ENCODE measurements at regions not wholly inside any gene's neighbourhood (a gene's known extent, or its start where the extent isn't known, plus 50 kb on each side); places are given as distances from the start of the nearest gene placed in this dataset.

- H4K20me1 ChIP-seq (ENCODE audit: insufficient read depth, poor library complexity, severe bottlenecking) = no peaks in the 10 kb centered on the region
- H3K4me3 ChIP-seq = no peak overlapping the region
- DNase-seq (ENCODE audit: low spot score) = no peak
- H3K27me3 ChIP-seq = no peaks in the 10 kb centered on the region
- H3K4me2 ChIP-seq = no peak overlapping the region
- no peaks in the 10 kb centered on the region for H3K36me3 ChIP-seq (replicated peaks; ENCODE audit: insufficient read depth, low read depth)
- no peaks in the 10 kb centered on the region for H3K9me3 ChIP-seq (ENCODE audit: low read depth)
- no peaks in the 10 kb centered on the region for H3K79me2 ChIP-seq
- no peaks in the 10 kb centered on the region for H3K4me1 ChIP-seq (ENCODE audit: insufficient read depth)
- no peaks in the 10 kb centered on the region for H3K9me2 ChIP-seq (replicated peaks; ENCODE audit: insufficient read depth)
- H3K27ac ChIP-seq = no peak overlapping the region
- TF ChIP-seq CTCF (IDR thresholded peaks at IDR 0.05; ENCODE audit: poor library complexity) (no peak), EZH2phosphoT487 (IDR thresholded peaks at IDR 0.05; ENCODE audit: low read depth, severe bottlenecking, unreplicated experiment) (no peak), EZH2 (IDR thresholded peaks at IDR 0.05; ENCODE audit: borderline replicate concordance) (no peak)
- WGBS (ENCODE audit: low lambda C conversion rate, missing lambda C conversion rate) = 95% methylated on average over 12 of the region's 12 CpGs
- H2AFZ ChIP-seq = no peak overlapping the region
Observed at GRCh38 chr5:1748271-1748670, 51.4 kb downstream of the MRPL36 start.

GRCh38 chr5:1747803-1748085 lies 51.9 kb downstream of the MRPL36 start:
- Histone ChIP-seq H4K20me1 (ENCODE audit: insufficient read depth, poor library complexity, severe bottlenecking) (no peaks in the 10 kb centered on the region), H2AFZ (no peak overlapping the region), H3K4me2 (no peak overlapping the region), H3K4me3 (no peak overlapping the region), H3K4me1 (ENCODE audit: insufficient read depth) (no peaks in the 10 kb centered on the region), H3K9me3 (ENCODE audit: low read depth) (no peaks in the 10 kb centered on the region), H3K79me2 (no peaks in the 10 kb centered on the region), H3K27ac (no peak overlapping the region), H3K27me3 (no peaks in the 10 kb centered on the region), H3K36me3 (replicated peaks; ENCODE audit: insufficient read depth, low read depth) (no peaks in the 10 kb centered on the region), H3K9me2 (replicated peaks; ENCODE audit: insufficient read depth) (no peaks in the 10 kb centered on the region)
- TF ChIP-seq CTCF (IDR thresholded peaks at IDR 0.05; ENCODE audit: poor library complexity) (no peak), EZH2phosphoT487 (IDR thresholded peaks at IDR 0.05; ENCODE audit: low read depth, severe bottlenecking, unreplicated experiment) (no peak), EZH2 (IDR thresholded peaks at IDR 0.05; ENCODE audit: borderline replicate concordance) (no peak)
- 89% methylated on average over 5 of the region's 5 CpGs for WGBS (ENCODE audit: low lambda C conversion rate, missing lambda C conversion rate)
- no peak for DNase-seq (ENCODE audit: low spot score)

GRCh38 chr5:1747079-1747802 lies 52.4 kb downstream of the MRPL36 start:
- Histone ChIP-seq H3K4me1 (ENCODE audit: insufficient read depth) (no peaks in the 10 kb centered on the region), H3K4me2 (no peak overlapping the region), H3K27ac (no peak overlapping the region), H3K4me3 (no peak overlapping the region), H3K79me2 (no peaks in the 10 kb centered on the region), H3K36me3 (replicated peaks; ENCODE audit: insufficient read depth, low read depth) (no peaks in the 10 kb centered on the region), H2AFZ (no peak overlapping the region), H3K9me2 (replicated peaks; ENCODE audit: insufficient read depth) (no peaks in the 10 kb centered on the region), H3K9me3 (ENCODE audit: low read depth) (no peaks in the 10 kb centered on the region), H3K27me3 (no peaks in the 10 kb centered on the region), H4K20me1 (ENCODE audit: insufficient read depth, poor library complexity, severe bottlenecking) (no peaks in the 10 kb centered on the region)
- WGBS (ENCODE audit: low lambda C conversion rate, missing lambda C conversion rate) = 89% methylated on average over 20 of the region's 24 CpGs
- TF ChIP-seq EZH2 (IDR thresholded peaks at IDR 0.05; ENCODE audit: borderline replicate concordance) (no peak), EZH2phosphoT487 (IDR thresholded peaks at IDR 0.05; ENCODE audit: low read depth, severe bottlenecking, unreplicated experiment) (no peak), CTCF (IDR thresholded peaks at IDR 0.05; ENCODE audit: poor library complexity) (no peak)
- DNase-seq (ENCODE audit: low spot score) = no peak
